ENCODE measurements at regions not wholly inside any gene's neighbourhood (a gene's known extent, or its start where the extent isn't known, plus 50 kb on each side); places are given as distances from the start of the nearest gene placed in this dataset.

DNA sequence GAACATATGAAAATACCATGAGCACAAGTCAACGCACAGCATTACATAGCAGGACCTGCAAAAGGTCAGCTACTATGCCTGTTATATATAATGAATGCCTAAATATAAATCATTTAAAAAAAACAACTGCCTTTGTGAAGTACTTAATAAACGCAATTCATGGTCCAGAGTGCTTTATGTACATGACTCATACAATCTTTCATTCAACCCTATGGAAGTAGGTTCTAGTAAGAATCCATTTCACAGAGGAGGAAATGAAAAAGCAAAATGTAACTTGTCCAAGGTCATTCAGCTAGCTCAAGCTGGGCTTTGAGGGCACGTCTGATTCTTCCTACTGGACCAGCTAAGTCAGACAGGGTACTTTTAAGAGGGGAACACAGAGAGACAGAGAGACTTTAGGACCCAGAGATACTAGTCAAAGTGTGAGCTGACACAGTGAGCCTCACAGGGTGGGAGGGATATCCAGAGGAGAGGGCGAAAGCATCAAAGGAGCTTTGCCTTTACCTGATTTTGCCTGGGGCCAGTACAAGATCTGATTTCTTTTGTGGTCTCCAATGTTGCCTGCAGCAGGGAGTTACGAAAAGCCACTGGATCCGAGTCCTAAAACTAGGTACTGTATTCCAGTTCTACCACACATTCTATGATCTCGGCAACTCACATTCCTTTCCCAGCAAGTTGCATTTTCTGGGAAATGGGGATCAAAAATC, 83.4 kb upstream of the ZFHX3 start:
- Histone ChIP-seq H3K36me3 (ENCODE audit: control insufficient read depth, insufficient read depth, low read length) (no peaks in the 10 kb centered on the region), H3K27me3 (ENCODE audit: control insufficient read depth, insufficient read depth, low read length) (no peaks in the 10 kb centered on the region), H3K4me1 (ENCODE audit: control insufficient read depth, insufficient read depth, low read length) (no peaks in the 10 kb centered on the region), H3K27ac (ENCODE audit: low read length) (no peak overlapping the region), H3K9me3 (ENCODE audit: control insufficient read depth, insufficient read depth, low read depth, low read length) (no peaks in the 10 kb centered on the region), H3K4me3 (ENCODE audit: low read depth in 2 of 2, low read length in 2 of 2) (no peak overlapping the region)
- BruUV-seq (replicated peaks) = no TSS peak
- TF ChIP-seq SIN3A (IDR thresholded peaks at IDR 0.05; ENCODE audit: borderline replicate concordance, insufficient read depth, low read depth, low read length) (no peak), TCF7L2 (IDR thresholded peaks at IDR 0.05; ENCODE audit: low read depth, low read length) (no peak), POLR2AphosphoS5 (IDR thresholded peaks at IDR 0.05; ENCODE audit: low read depth, low read length) (no peak)
- TF ChIP-seq, protein P1, sequence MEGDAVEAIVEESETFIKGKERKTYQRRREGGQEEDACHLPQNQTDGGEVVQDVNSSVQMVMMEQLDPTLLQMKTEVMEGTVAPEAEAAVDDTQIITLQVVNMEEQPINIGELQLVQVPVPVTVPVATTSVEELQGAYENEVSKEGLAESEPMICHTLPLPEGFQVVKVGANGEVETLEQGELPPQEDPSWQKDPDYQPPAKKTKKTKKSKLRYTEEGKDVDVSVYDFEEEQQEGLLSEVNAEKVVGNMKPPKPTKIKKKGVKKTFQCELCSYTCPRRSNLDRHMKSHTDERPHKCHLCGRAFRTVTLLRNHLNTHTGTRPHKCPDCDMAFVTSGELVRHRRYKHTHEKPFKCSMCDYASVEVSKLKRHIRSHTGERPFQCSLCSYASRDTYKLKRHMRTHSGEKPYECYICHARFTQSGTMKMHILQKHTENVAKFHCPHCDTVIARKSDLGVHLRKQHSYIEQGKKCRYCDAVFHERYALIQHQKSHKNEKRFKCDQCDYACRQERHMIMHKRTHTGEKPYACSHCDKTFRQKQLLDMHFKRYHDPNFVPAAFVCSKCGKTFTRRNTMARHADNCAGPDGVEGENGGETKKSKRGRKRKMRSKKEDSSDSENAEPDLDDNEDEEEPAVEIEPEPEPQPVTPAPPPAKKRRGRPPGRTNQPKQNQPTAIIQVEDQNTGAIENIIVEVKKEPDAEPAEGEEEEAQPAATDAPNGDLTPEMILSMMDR (IDR thresholded peaks at IDR 0.05) = no peak
- TF ChIP-seq, protein P2, sequence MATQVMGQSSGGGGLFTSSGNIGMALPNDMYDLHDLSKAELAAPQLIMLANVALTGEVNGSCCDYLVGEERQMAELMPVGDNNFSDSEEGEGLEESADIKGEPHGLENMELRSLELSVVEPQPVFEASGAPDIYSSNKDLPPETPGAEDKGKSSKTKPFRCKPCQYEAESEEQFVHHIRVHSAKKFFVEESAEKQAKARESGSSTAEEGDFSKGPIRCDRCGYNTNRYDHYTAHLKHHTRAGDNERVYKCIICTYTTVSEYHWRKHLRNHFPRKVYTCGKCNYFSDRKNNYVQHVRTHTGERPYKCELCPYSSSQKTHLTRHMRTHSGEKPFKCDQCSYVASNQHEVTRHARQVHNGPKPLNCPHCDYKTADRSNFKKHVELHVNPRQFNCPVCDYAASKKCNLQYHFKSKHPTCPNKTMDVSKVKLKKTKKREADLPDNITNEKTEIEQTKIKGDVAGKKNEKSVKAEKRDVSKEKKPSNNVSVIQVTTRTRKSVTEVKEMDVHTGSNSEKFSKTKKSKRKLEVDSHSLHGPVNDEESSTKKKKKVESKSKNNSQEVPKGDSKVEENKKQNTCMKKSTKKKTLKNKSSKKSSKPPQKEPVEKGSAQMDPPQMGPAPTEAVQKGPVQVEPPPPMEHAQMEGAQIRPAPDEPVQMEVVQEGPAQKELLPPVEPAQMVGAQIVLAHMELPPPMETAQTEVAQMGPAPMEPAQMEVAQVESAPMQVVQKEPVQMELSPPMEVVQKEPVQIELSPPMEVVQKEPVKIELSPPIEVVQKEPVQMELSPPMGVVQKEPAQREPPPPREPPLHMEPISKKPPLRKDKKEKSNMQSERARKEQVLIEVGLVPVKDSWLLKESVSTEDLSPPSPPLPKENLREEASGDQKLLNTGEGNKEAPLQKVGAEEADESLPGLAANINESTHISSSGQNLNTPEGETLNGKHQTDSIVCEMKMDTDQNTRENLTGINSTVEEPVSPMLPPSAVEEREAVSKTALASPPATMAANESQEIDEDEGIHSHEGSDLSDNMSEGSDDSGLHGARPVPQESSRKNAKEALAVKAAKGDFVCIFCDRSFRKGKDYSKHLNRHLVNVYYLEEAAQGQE (IDR thresholded peaks at IDR 0.05; ENCODE audit: insufficient read depth in 1 of 2, low read depth in 2 of 2, low read length in 1 of 2) = no peak
- POLR2A ChIA-PET = no interaction called here
- CTCF ChIA-PET = no interaction called here
- intact Hi-C loops (cut with micrococcal nuclease; ENCODE audit: unreplicated experiment) (no loop called here), in situ Hi-C loops (cut with HindIII; ENCODE audit: low pct_unique_long_range_greater_than_20kb, low sequenced_read_pairs) (no loop called here)
- no peak for DNase-seq (ENCODE audit: low read depth, low spot score)
- no peak for ATAC-seq

DNA sequence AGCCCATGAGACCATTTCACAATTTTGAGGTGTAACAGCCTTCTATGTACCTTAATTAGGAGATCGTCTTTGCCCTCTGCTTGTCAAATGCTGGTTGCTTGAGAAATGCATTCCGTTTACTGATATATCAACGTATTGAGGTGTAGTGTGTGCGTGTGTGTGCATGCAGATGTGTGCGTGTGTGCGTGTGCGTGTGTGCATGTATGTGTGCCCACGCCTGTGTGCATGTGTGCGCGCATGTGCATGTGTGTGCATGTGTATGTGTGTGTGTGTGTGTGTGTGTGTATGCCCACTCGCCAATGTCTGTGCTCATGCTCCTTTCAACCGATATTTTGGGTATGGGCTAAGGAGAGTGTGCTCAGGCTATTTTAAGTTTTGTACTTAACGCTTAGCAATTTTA, 81.5 kb upstream of the ZFHX3 start:
- Histone ChIP-seq H3K4me3 (ENCODE audit: low read depth in 2 of 2, low read length in 2 of 2) (no peak overlapping the region), H3K9me3 (ENCODE audit: control insufficient read depth, insufficient read depth, low read depth, low read length) (no peaks in the 10 kb centered on the region), H3K27ac (ENCODE audit: low read length) (no peak overlapping the region), H3K27me3 (ENCODE audit: control insufficient read depth, insufficient read depth, low read length) (no peaks in the 10 kb centered on the region), H3K4me1 (ENCODE audit: control insufficient read depth, insufficient read depth, low read length) (no peaks in the 10 kb centered on the region), H3K36me3 (ENCODE audit: control insufficient read depth, insufficient read depth, low read length) (no peaks in the 10 kb centered on the region)
- no peak for DNase-seq (ENCODE audit: low read depth, low spot score)
- in situ Hi-C loops (cut with HindIII; ENCODE audit: low pct_unique_long_range_greater_than_20kb, low sequenced_read_pairs) = no loop called here
- CTCF ChIA-PET = no interaction called here
- ATAC-seq = no peak
- BruUV-seq (replicated peaks) = no TSS peak
- POLR2A ChIA-PET = no interaction called here
- TF ChIP-seq, protein P2 (IDR thresholded peaks at IDR 0.05; ENCODE audit: insufficient read depth in 1 of 2, low read depth in 2 of 2, low read length in 1 of 2) = no peak
- TF ChIP-seq TCF7L2 (IDR thresholded peaks at IDR 0.05; ENCODE audit: low read depth, low read length) (no peak), SIN3A (IDR thresholded peaks at IDR 0.05; ENCODE audit: borderline replicate concordance, insufficient read depth, low read depth, low read length) (no peak), POLR2AphosphoS5 (IDR thresholded peaks at IDR 0.05; ENCODE audit: low read depth, low read length) (no peak)
- TF ChIP-seq, protein P1 (IDR thresholded peaks at IDR 0.05) = no peak
- intact Hi-C loops (cut with micrococcal nuclease; ENCODE audit: unreplicated experiment) = no loop called here

All from Panc1 (cell line).